ENCODE measurements at regions not wholly inside any gene's neighbourhood (a gene's known extent, or its start where the extent isn't known, plus 50 kb on each side); places are given as distances from the start of the nearest gene placed in this dataset.

- DNase-seq (no peak), ATAC-seq (ENCODE audit: low read depth) (no peak)
- Histone ChIP-seq H4K8ac (ENCODE audit: low read depth in 2 of 2, low read length in 2 of 2) (no peak overlapping the region), H2BK120ac (ENCODE audit: low read depth, low read length) (no peak overlapping the region), H3K23ac (ENCODE audit: low read depth, low read length) (no peak overlapping the region), H3K9me3 (ENCODE audit: control insufficient read depth, insufficient read depth, low read length) (no peaks in the 10 kb centered on the region), H3K27me3 (ENCODE audit: control insufficient read depth, insufficient read depth, low read length) (no peaks in the 10 kb centered on the region), H3K18ac (ENCODE audit: low read depth, low read length) (no peak overlapping the region), H3K36me3 (ENCODE audit: control insufficient read depth, insufficient read depth, low read length) (no peaks in the 10 kb centered on the region), H3K9me1 (ENCODE audit: insufficient read depth, low read length) (no peaks in the 10 kb centered on the region), H2BK20ac (ENCODE audit: low read depth, low read length) (no peak overlapping the region), H4K91ac (ENCODE audit: insufficient read depth, low read depth, low read length) (no peak overlapping the region), H2BK15ac (ENCODE audit: low read depth, low read length) (no peak overlapping the region), H3K14ac (replicated peaks; ENCODE audit: low read depth, low read length) (no peak overlapping the region), H3K4me3 (ENCODE audit: insufficient read depth, low read depth, low read length) (no peak overlapping the region), H4K5ac (ENCODE audit: low read depth, low read length) (no peak overlapping the region), H3K27ac (ENCODE audit: insufficient read depth, low read length) (no peak overlapping the region), H2AK9ac (replicated peaks; ENCODE audit: low read depth, low read length, poor library complexity) (no peak overlapping the region), H3K56ac (ENCODE audit: extremely low read depth, insufficient read depth, low read length) (no peak overlapping the region), H3K4me1 (ENCODE audit: control insufficient read depth, insufficient read depth, low read length) (no peaks in the 10 kb centered on the region), H3K79me1 (ENCODE audit: low read depth in 1 of 2, low read length in 2 of 2) (no peaks in the 10 kb centered on the region), H2AK5ac (ENCODE audit: low read depth, low read length) (no peak overlapping the region), H4K20me1 (ENCODE audit: insufficient read depth, low read length) (no peaks in the 10 kb centered on the region), H2AFZ (replicated peaks; ENCODE audit: low read length, poor library complexity) (no peak overlapping the region), H3K4ac (ENCODE audit: low read depth, low read length) (no peak overlapping the region), H2BK5ac (ENCODE audit: low read depth, low read length, poor library complexity, severe bottlenecking) (no peak overlapping the region), H3K9ac (ENCODE audit: low read depth, low read length) (no peak overlapping the region), H3K4me2 (ENCODE audit: low read depth, low read length) (no peak overlapping the region)
- intact Hi-C loops (cut with micrococcal nuclease), result no loop called here
- CTCF ChIA-PET, result no interaction called here
- in situ Hi-C loops (cut with MboI; ENCODE audit: low sequenced_read_pairs), result no loop called here
- POLR2A ChIA-PET (ENCODE audit: unreplicated experiment), result no interaction called here
- dilution Hi-C loops (cut with HindIII; ENCODE audit: low sequenced_read_pairs, unreplicated experiment), result no loop called here
- BruUV-seq (replicated peaks), result no TSS peak
- TF ChIP-seq BHLHE40 (IDR thresholded peaks at IDR 0.05; ENCODE audit: low read depth, low read length), result no peak
- TF ChIP-seq CHD1 (IDR thresholded peaks at IDR 0.05; ENCODE audit: low read depth, low read length), result no peak
- TF ChIP-seq, protein P1, sequence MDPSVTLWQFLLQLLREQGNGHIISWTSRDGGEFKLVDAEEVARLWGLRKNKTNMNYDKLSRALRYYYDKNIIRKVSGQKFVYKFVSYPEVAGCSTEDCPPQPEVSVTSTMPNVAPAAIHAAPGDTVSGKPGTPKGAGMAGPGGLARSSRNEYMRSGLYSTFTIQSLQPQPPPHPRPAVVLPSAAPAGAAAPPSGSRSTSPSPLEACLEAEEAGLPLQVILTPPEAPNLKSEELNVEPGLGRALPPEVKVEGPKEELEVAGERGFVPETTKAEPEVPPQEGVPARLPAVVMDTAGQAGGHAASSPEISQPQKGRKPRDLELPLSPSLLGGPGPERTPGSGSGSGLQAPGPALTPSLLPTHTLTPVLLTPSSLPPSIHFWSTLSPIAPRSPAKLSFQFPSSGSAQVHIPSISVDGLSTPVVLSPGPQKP (IDR thresholded peaks at IDR 0.05; ENCODE audit: borderline replicate concordance, low read depth, low read length), result no peak
- TF ChIP-seq CTCF (conservative IDR thresholded peaks at IDR 0.05; ENCODE audit: low read depth, low read length), result no peak
- TF ChIP-seq MAFK (IDR thresholded peaks at IDR 0.05; ENCODE audit: low read depth, low read length), result no peak
- no peak for TF ChIP-seq NFE2L2 (IDR thresholded peaks at IDR 0.05; ENCODE audit: low read depth, low read length)
- no peak for TF ChIP-seq FOS (IDR thresholded peaks at IDR 0.05; ENCODE audit: low read depth, low read length)
- TF ChIP-seq MXI1 (IDR thresholded peaks at IDR 0.05; ENCODE audit: borderline replicate concordance, low read depth, low read length), result no peak
- TF ChIP-seq MAZ (IDR thresholded peaks at IDR 0.05; ENCODE audit: borderline replicate concordance, low read depth, low read length), result no peak
- TF ChIP-seq CEBPB (IDR thresholded peaks at IDR 0.05; ENCODE audit: low read depth, low read length), result no peak
- no peak for TF ChIP-seq POLR2A (IDR thresholded peaks at IDR 0.05; ENCODE audit: low read depth, low read length)
These were observed 102.8 kb upstream of the AMZ2 start for GRCh38 chr17:68145088-68145487.

All from IMR-90 (cell line).